Mucosa of descending colon (tissue), 3 donors: ENCODE measurements at regions not wholly inside any gene's neighbourhood (a gene's known extent, or its start where the extent isn't known, plus 50 kb on each side); places are given as distances from the start of the nearest gene placed in this dataset.

Experiments
- ATAC-seq: fragments of 200-7000 bp; cut with Tn5 transposase; one replicate; pipeline ENCODE4 v1.9.1; 2020; ENCODE audit warnings: mild to moderate bottlenecking, moderate library complexity
- DNase-seq, 3 donors: peaks; one replicate each; pipeline ENCODE4 v3.0.0-alpha.2; 2020
- H3K36me3 ChIP-seq: fragments of 200-600 bp; one replicate; pipeline ENCODE4 v1.8.0; 2021; ENCODE audit warnings: low read depth, mild to moderate bottlenecking
- H3K4me1 ChIP-seq: fragments of 200-600 bp; one replicate; pipeline ENCODE4 v1.8.0; 2021; ENCODE audit warnings: low read depth, mild to moderate bottlenecking
- H3K4me3 ChIP-seq: fragments of 200-600 bp; one replicate; pipeline ENCODE4 v1.8.0; 2021; ENCODE audit warnings: mild to moderate bottlenecking
- H3K9me3 ChIP-seq: fragments of 200-600 bp; one replicate; pipeline ENCODE4 v1.8.0; 2021; ENCODE audit warnings: mild to moderate bottlenecking
- intact Hi-C, 2 donors: fragments of 100-400 bp; cut with DNase I in 1 of 2; cut with micrococcal nuclease in 1 of 2; formaldehyde crosslinking; loops; one replicate each; pipeline versions ENCODE4 v1.11.0 to v1.11.1; 2022; cut with DNase I, micrococcal nuclease
- TF ChIP-seq, protein P1 (sequence below): fragments of 200-600 bp; IDR thresholded peaks from one replicate; pipeline ENCODE4 v1.8.0; 2022; ENCODE audit warnings: antibody characterized with exemption, mild to moderate bottlenecking
- donor health status: DM: no; HTN: no; CAD: no; lungs with moderate emphysema.
- donor health status: DM: no; HTN: no; CAD: no.
- donor health status: DM: no; HTN: yes; CAD: no.

DNA sequence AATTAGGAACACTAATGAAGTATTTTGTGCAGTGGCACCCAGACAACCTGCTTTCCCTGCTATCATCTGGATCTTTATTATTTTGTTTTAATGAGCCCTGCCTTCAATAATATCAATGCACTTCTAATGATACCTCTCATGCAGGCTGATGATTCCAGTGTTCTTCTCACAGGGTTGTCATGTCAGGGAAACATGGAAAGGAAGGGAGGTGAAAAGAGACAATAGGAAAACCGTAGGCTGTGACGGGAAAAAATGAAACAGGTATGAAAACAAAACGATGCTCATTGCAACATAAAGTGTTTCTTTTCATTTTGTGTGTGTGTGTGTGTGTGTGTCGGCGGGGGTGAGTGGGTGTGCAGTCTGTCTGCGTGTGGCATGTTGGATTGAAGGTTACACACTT is 102.6 kb upstream of the CTBP2 start:
- H3K4me1 ChIP-seq = no peaks in the 10 kb centered on the region
- DNase-seq = no peak
- intact Hi-C loops = no loop called here
- H3K36me3 ChIP-seq = no peaks in the 10 kb centered on the region
- TF ChIP-seq, protein P1, sequence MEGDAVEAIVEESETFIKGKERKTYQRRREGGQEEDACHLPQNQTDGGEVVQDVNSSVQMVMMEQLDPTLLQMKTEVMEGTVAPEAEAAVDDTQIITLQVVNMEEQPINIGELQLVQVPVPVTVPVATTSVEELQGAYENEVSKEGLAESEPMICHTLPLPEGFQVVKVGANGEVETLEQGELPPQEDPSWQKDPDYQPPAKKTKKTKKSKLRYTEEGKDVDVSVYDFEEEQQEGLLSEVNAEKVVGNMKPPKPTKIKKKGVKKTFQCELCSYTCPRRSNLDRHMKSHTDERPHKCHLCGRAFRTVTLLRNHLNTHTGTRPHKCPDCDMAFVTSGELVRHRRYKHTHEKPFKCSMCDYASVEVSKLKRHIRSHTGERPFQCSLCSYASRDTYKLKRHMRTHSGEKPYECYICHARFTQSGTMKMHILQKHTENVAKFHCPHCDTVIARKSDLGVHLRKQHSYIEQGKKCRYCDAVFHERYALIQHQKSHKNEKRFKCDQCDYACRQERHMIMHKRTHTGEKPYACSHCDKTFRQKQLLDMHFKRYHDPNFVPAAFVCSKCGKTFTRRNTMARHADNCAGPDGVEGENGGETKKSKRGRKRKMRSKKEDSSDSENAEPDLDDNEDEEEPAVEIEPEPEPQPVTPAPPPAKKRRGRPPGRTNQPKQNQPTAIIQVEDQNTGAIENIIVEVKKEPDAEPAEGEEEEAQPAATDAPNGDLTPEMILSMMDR = no peak
- no peak for ATAC-seq
- no peak overlapping the region for H3K4me3 ChIP-seq
- H3K9me3 ChIP-seq = no peaks in the 10 kb centered on the region

DNA sequence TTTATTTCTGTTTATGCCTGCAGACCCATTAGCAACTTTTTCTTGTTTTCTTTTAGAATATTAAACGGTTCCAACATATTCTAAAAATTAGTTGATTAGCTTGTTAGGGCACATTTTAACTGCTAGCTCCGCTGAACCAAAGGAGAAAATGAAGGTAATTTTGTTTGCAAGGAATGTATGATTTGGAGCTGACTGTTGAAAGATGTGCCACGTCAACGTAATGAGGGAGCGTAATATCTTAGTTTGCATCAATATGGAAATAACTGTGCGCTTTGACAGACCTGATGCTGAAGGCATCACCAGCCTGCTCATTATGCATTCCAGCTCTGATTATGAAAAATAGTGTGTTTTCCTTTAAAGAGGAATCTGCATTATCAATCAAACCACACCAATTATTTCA is 102.0 kb upstream of the CTBP2 start:
- no peaks in the 10 kb centered on the region for H3K4me1 ChIP-seq
- H3K36me3 ChIP-seq = no peaks in the 10 kb centered on the region
- TF ChIP-seq, protein P1 = no peak
- no peaks in the 10 kb centered on the region for H3K9me3 ChIP-seq
- no peak for ATAC-seq
- intact Hi-C loops = no loop called here
- DNase-seq = no peak
- H3K4me3 ChIP-seq = no peak overlapping the region

GRCh38 chr10:125261491-125262186 is 101.3 kb upstream of the CTBP2 start:
- Histone ChIP-seq H3K36me3 (no peaks in the 10 kb centered on the region), H3K9me3 (no peaks in the 10 kb centered on the region), H3K4me3 (no peak overlapping the region), H3K4me1 (no peaks in the 10 kb centered on the region)
- intact Hi-C loops = no loop called here
- no peak for DNase-seq
- TF ChIP-seq, protein P1 = no peak
- ATAC-seq = no peak

DNA sequence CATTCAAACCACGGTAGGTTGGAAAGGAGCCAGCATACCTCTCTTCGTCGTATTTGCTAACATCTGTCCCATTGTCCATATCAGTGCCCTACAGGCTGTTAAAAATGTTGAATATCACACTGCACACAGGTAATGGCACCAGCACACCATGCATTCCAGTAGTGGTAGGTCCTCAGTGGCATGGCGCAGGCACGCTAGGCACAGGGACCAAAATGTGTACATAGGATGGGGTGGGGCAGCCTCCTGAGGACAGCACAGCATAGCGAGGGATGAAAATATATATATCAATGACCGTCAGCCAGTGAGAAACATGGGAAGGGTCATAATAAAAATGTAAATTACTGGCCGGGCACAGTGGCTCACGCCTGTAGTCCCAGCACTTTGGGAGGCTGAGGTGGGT is 99.9 kb upstream of the CTBP2 start:
- Histone ChIP-seq H3K4me3 (no peak overlapping the region), H3K4me1 (no peaks in the 10 kb centered on the region), H3K9me3 (no peaks in the 10 kb centered on the region), H3K36me3 (no peaks in the 10 kb centered on the region)
- DNase-seq (no peak), ATAC-seq (no peak)
- TF ChIP-seq, protein P1 = no peak
- intact Hi-C loops = no loop called here

GRCh38 chr10:125259651-125260050 is 99.3 kb upstream of the CTBP2 start:
- Histone ChIP-seq H3K4me1 (no peaks in the 10 kb centered on the region), H3K4me3 (no peak overlapping the region), H3K36me3 (no peaks in the 10 kb centered on the region), H3K9me3 (no peaks in the 10 kb centered on the region)
- TF ChIP-seq, protein P1 = no peak
- ATAC-seq (no peak), DNase-seq (no peak)
- intact Hi-C loops = no loop called here

GRCh38 chr10:125258676-125259075 is 98.3 kb upstream of the CTBP2 start:
- DNase-seq (no peak), ATAC-seq (no peak)
- H3K36me3 ChIP-seq = no peaks in the 10 kb centered on the region
- intact Hi-C loops = no loop called here
- H3K4me1 ChIP-seq = no peaks in the 10 kb centered on the region
- no peaks in the 10 kb centered on the region for H3K9me3 ChIP-seq
- no peak overlapping the region for H3K4me3 ChIP-seq
- TF ChIP-seq, protein P1 = no peak
